ENCODE measurements at regions not wholly inside any gene's neighbourhood (a gene's known extent, or its start where the extent isn't known, plus 50 kb on each side); places are given as distances from the start of the nearest gene placed in this dataset.

DNA sequence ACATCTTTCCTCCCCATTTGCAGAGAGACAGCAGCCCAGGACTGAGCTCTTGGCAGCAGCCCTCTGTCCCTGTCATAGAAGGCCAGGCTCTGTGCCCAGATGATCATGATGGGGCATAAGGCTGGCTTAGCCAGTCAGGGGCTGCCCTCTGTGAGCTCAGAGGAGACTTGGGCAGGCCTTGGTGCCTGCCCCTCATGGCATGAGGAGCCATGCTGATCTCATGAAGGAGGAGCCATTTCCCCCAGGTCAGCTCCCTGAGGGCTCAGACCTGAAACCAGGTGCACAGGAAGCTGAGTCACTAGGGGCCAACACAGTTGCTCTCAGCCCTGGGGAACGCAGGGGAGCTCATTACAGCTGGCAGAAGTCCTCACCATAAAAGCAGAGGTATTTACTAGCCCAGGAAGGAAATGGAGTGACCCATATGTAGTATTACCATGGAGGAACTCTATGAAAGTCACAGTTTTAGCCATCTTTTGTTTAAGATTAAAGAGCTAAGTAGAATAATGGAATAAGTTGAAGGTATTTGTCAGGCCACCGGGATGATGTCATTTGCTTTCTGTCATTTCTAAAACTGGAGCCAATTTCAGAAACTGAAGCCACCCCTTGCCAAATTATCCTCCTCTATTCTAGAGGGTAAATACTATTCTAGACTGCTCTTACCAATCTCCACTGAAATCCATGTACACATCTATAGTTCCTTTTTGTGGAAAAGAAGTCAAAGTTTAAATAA, 362.4 kb upstream of the ZNF32 start (continued):
- TF ChIP-seq ZNF274 (IDR thresholded peaks at IDR 0.05; ENCODE audit: borderline replicate concordance, extremely low read depth, low read length) (no peak), SIN3A (conservative IDR thresholded peaks at IDR 0.05 in 1 of 2, IDR thresholded peaks at IDR 0.05 in 1 of 2; ENCODE audit: low read depth in 1 of 2, low read length in 2 of 2) (no peak), FOSL1 (IDR thresholded peaks at IDR 0.05; ENCODE audit: insufficient read depth, low read depth, low read length) (no peak)

Data from H1 (cell line).